GM11168 (cell line): ENCODE measurements at regions not wholly inside any gene's neighbourhood (a gene's known extent, or its start where the extent isn't known, plus 50 kb on each side); places are given as distances from the start of the nearest gene placed in this dataset.
"Not testable (repeated sequence)": the region's sequence is repeated elsewhere in the genome, so short reads cannot be mapped to it uniquely, and the experiment has no call there.

ENCODE experiments used
- in situ Hi-C: fragments of 300-500 bp; cut with MboI; formaldehyde crosslinking; loops from one replicate; pipeline ENCODE4 v1.12.0; 2022; ENCODE audit warnings: low sequenced_read_pairs; ENCODE audit not compliant: unreplicated experiment

DNA sequence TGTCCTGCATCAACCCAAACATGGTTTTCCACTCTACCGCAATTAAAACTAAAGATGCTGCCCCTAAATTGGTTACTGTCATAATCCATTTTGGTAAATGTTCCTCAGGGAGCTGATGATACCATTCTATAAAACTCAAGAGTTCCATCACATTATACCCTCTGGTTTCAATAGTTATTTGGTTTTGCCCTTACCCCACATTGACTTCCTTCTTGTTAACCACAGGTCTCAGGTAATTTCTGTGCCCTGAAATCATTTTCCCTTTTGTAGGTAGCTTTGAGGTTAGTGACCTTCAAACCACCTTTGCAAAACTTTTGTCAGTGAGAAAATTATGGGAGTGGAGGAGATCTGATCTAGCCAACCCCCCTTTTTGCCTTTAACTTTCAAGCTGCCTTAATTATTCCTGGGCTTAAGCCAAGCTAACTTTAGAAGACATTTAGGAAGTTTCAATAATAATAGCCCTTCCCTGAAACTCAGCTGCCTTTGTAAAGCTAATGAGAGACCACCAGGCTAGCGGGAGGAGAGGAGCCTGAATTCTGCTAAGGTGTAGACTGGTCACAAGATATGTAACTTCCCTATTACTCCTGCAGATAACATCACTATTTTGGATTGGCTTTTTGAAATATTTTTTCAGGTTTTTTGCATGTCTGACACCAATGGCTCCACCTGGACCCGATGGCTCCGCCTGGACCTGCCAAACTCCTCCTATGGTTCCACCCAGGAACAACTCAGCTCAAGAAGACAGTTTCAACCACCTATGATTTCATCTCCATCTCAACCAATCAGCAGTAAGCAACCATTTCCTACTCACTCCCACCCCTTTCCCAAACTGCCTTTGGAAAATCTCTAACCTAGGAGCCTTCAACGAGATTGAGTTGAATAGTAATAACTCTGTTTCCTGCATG is 224.9 kb downstream of the HS3ST3B1 start:
- in situ Hi-C loops: no loop called here

- in situ Hi-C loops: no loop called here
Measured at GRCh38 chr17:14522795-14523387, 222.0 kb downstream of the HS3ST3B1 start.

DNA sequence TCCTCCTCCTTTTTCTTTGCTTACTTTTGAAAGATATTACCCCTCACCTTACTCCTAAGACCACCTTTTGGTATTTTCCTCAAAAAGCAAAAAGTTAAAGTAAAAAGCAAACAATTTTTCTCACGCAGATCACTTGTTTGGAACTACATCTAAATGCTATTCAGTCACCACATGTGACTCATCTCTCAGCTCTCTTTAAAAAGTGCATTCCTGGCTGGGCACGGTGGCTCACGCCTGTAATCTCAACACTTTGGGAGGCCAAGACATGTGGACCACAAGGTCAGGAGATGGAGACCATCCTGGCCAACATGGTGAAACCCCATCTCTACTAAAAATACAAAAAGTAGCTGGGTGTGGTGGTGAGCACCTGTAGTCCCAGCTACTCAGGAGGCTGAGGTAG is 218.0 kb downstream of the HS3ST3B1 start:
- in situ Hi-C loops: not testable (repeated sequence)

DNA sequence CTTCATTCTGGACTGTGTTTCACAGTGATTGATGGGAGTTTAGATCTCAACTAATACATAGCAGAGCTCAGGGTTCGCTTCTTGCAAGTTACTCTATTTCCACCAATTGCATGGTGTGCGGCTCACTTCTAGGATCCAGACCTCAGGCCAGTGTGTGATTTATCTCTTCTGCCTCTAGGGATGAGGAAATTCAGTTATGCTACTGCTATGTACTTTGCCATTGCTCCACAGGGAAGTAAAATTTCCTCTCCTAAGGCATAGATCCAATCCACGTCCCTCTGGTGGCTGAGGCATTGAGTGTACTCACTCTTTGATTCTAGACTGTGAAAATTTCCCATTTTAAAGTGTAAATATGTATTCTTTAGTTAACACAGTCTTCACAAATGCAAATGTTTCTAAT is 214.1 kb downstream of the HS3ST3B1 start:
- in situ Hi-C loops: no loop called here

DNA sequence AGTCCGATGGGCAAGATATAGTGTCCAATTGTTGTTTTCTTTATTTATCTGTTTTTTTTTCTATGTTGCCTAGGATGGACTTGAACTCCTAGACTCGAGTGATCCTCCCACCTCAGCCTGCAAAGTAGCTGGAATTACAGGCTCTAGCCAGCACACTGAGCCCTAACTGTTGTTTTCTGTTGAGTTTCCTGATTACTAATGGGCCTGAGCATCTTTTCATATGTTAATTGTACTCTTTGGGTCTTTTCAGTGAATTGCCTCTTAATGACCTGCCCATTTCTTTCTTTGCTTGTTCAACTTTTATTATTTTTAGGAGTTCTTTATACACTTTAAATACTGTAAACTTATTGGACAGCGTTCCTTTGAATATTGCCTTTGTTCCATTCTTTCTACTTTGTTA is 213.0 kb downstream of the HS3ST3B1 start:
- in situ Hi-C loops: no loop called here

DNA sequence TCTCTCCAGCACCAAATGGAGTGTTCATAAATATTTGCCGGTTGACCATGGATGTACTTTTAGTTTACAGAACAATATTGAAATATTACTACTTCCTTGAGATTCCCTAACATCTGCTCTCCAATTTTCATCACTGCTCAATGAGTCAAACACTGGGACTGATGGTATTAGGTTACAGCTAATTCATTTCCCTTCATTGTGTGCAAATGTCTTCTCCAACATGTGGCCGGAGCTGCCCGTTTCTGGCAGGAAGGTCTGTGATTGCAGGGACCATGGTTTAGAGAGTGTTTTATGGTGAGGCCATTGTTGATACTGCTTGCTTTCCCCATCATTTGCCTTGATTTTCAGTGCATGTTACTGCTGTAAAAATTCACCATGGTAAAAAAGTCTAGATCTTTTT is 209.3 kb downstream of the HS3ST3B1 start:
- in situ Hi-C loops: no loop called here

DNA sequence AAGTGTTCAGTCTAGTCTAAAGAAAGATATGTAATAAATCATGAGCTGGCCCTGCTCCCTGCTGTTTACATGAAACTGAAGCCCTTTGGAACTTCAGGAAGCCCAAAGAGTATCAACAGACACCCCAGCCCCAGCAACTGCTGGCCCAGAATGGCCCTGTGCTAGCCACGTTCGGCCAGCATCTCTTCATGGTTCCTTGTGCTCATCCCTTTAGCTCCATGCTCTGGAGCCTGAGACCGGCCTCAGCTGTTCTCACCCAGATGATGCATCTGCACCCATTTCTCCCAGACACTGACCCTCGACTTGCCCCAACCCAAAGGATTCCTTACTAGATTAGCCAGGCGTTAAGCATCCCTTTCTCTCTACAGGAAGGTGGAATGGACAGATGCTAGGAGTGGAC is 207.3 kb downstream of the HS3ST3B1 start:
- in situ Hi-C loops: no loop called here

- in situ Hi-C loops: no loop called here
Measured at GRCh38 chr17:14506364-14506763, 205.5 kb downstream of the HS3ST3B1 start.

DNA sequence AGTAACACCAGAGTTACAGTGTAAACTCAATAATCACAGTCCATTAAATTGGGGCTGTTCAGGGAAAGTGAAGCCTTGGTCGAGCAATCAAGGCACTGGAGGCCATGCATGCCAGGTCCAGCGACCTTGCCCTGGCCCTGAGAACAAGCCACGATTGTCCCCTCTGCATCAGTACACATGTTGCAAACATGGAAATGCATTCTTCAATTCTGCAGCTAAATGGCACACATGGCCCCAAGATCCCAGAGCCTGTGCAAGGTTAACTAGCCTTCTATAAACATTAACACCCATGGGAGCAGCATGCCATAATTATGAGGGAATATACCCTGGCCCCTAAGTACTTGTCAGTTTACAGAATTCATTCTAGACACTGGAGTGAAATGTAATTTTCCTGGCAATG is 204.7 kb downstream of the HS3ST3B1 start:
- in situ Hi-C loops: no loop called here

- in situ Hi-C loops: no loop called here
Measured at GRCh38 chr17:14499976-14500375, 199.1 kb downstream of the HS3ST3B1 start.

DNA sequence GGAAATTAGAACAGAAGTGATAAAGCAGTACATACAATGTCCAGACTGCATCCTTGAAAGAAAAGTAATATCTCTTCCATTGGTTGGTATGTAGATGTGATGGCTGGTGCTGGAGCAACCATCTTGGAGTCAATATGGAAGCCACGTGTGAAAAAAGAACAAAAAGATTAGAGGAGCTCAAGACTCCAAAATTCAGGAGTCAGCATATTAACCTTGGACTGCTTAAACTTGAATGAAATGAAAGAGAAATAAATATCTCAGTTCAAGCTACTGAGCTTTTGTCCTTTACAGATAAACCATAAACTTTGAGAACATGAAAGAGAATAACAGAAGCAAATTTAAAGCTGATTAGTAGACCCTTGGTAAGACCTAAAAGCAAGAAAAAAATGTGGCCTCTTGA is 197.9 kb downstream of the HS3ST3B1 start:
- in situ Hi-C loops: no loop called here

DNA sequence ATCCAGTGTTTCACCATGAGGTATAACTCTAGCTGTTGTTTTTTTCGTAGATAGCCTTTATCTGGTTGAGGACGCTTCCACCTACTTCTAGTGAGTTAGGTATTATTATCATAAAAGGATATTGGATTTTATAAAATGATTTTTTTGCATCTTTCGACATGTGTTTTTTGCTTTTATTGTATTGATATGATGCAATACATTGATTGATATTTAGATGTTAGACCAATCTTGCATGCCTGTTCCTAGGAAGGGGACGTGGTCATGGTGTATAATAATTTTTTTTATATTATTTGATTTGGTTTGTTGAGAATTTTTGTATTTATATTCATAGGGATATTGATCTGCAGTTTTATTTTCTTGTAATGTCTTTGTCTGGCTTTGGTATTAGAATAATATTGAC is 193.3 kb downstream of the HS3ST3B1 start:
- in situ Hi-C loops: no loop called here

GRCh38 chr17:14489986-14490385 is 189.1 kb downstream of the HS3ST3B1 start:
- in situ Hi-C loops: no loop called here

- in situ Hi-C loops: no loop called here
Measured at GRCh38 chr17:14488958-14489550, 188.2 kb downstream of the HS3ST3B1 start.

- in situ Hi-C loops: no loop called here
Measured at GRCh38 chr17:14487068-14487467, 186.2 kb downstream of the HS3ST3B1 start.

GRCh38 chr17:14482715-14483114 is 181.8 kb downstream of the HS3ST3B1 start:
- in situ Hi-C loops: no loop called here

DNA sequence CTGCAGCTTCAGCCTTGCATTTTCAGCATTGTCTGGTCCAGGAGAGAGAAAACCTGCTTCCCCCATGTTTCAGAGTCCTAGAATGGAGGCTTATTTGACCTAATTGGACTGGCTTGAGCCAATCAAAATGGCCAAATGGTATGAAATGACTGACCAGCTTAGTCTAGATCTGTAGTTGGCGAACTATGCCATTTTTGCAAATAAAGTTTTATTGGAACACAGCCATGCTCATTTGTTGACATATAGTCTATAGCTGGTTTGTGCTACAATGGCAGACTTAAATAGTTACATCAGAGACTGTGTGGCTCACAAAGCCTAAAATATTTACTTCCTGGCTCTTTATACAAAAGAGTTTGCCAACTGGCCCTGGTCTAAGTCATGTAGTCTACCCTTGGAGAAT is 180.8 kb downstream of the HS3ST3B1 start:
- in situ Hi-C loops: no loop called here

GRCh38 chr17:14474591-14474990 is 173.7 kb downstream of the HS3ST3B1 start:
- in situ Hi-C loops: no loop called here

DNA sequence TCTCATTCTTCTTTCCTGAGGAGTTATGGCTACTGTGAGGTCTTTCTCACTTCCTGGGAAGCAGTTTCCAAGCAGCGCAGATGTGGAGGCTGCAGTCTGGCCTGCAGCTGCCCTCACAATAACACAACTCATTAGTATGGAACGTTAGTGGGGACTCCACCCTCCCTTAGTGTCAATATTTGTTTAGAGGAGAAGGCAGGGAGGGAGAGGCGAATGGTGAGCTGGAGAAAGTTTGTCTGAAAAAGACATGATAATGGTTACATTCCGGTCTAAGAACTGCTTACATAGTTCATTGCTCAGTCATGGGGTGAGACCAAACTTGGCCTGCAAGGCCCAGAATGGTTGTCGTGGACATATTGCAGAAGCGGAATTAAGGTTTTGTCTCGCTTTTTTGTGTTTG is 170.2 kb downstream of the HS3ST3B1 start:
- in situ Hi-C loops: no loop called here

DNA sequence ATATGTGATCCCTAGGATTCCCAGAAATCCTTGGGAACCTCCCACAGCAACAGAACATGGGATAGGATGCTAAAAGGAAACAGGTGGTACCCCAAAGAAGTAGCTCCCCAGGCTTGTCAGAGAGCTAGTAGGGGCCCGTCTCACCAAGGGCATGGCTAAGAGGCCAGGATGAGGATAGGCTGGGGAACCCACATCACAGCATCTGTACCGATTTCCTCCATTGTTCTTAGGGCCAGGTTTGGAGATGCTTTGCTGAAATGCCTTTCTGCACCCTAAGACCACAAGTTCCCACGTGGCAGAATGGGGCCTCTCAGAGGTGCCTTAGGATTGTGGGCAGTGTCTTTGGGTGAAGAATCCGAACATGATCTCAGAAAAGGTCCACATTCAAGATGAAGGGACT is 169.5 kb downstream of the HS3ST3B1 start:
- in situ Hi-C loops: no loop called here

DNA sequence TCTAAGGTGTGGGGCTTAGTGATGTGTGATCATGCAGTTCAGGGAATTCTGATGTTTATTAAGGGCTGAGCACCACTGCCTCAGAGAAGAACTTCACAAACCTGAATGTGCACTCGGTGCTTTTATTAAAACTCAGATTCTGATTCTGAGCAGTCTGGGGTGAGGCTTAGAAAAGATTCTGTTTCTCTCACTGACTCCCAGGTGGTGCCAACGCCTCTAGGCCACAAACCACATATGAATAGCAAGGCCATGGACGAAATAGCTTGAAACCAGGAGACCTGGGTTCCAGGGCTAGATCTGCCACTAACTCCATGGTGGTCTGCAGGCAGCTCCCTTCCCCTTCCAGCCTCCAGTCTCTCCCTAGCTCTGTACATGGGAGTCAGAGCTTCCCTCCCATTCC is 169.1 kb downstream of the HS3ST3B1 start:
- in situ Hi-C loops: no loop called here
